Prostate gland (tissue), 2 donors: ENCODE measurements at regions not wholly inside any gene's neighbourhood (a gene's known extent, or its start where the extent isn't known, plus 50 kb on each side); places are given as distances from the start of the nearest gene placed in this dataset.

ENCODE experiments used
- DNase-seq: peaks from one replicate; pipeline ENCODE4 v3.0.0-alpha.2; 2019; ENCODE audit warnings: low spot score
- H3K27ac ChIP-seq, 2 donors: fragments of 200-600 bp; sonication (generic); 2 replicates each; pipeline ENCODE4 v1.5.1; 2017 to 2019
- H3K27me3 ChIP-seq: fragments of 200-600 bp; sonication (generic); replicated peaks from 2 replicates; pipeline ENCODE4 v1.5.1; 2019; ENCODE audit not compliant: insufficient read depth
- H3K36me3 ChIP-seq, 2 donors: fragments of 200-600 bp; sonication (generic); 1 replicate in 1 of 2; 2 replicates in 1 of 2; pipeline versions ENCODE4 v1.5.1 to v1.8.1; 2017 to 2019
- H3K4me1 ChIP-seq: fragments of 200-600 bp; sonication (generic); replicated peaks from 2 replicates; pipeline ENCODE4 v1.5.1; 2019
- H3K4me3 ChIP-seq, 2 donors: fragments of 200-600 bp; sonication (generic); 2 replicates each; pipeline ENCODE4 v1.5.1; 2017 to 2019
- H3K9me3 ChIP-seq: fragments of 200-600 bp; sonication (generic); 2 replicates; pipeline ENCODE4 v1.5.1; 2017
- CTCF ChIP-seq, 4 experiments: fragments of 200-600 bp in 2 of 4; fragments of 450-650 bp in 2 of 4; sonication (generic) in 2 of 4; IDR thresholded peaks; 1 replicate in 3 of 4; 2 replicates in 1 of 4; pipeline ENCODE4 v1.5.1; 2016 to 2019; ENCODE audit warnings: antibody characterized with exemption in 4 of 4, mild to moderate bottlenecking in 2 of 4, moderate library complexity in 2 of 4
- POLR2A ChIP-seq: fragments of 450-650 bp; IDR thresholded peaks from one replicate; pipeline ENCODE4 v1.6.1; 2016; ENCODE audit warnings: antibody characterized with exemption, mild to moderate bottlenecking
- POLR2AphosphoS5 ChIP-seq: sonication (generic); formaldehyde crosslinking; IDR thresholded peaks from one replicate; pipeline ENCODE4 v1.6.1; 2017; ENCODE audit warnings: antibody characterized with exemption
- WGBS: methylation state at CpG from one replicate; pipeline ENCODE4 v1.1.5; 2018; 5-methylcytosine and 5-hydroxymethylcytosine counted together
- intact Hi-C: fragments of 100-400 bp; cut with DNase I; formaldehyde crosslinking; loops from one replicate; pipeline ENCODE4 v1.14.2; 2022

GRCh38 chrX:140064993-140065392, 99.7 kb upstream of the CXorf66 start:
- DNase-seq = no peak
- intact Hi-C loops = no loop called here
- H3K9me3 ChIP-seq = no peaks in the 10 kb centered on the region
- no peaks in the 10 kb centered on the region for H3K4me1 ChIP-seq
- H3K36me3 ChIP-seq = no peaks in the 10 kb centered on the region
- no peak overlapping the region for H3K4me3 ChIP-seq
- no peak overlapping the region for H3K27ac ChIP-seq
- WGBS = 44% methylated on average over 4 of the region's 4 CpGs
- H3K27me3 ChIP-seq = no peaks in the 10 kb centered on the region
- TF ChIP-seq POLR2A = no peak

GRCh38 chrX:140057001-140057411, 91.7 kb upstream of the CXorf66 start:
- no peak overlapping the region for H3K4me3 ChIP-seq
- peak; percentile 39 for DNase-seq
- H3K9me3 ChIP-seq = no peaks in the 10 kb centered on the region
- WGBS = 18% methylated on average over 11 of the region's 11 CpGs
- no peak overlapping the region for H3K27ac ChIP-seq
- intact Hi-C loops = loop anchor here (10.0 kb wide), 1 partner anchor 608 kb away; no protein-coding TSS in a partner anchor
- no peaks in the 10 kb centered on the region for H3K36me3 ChIP-seq
- peak; percentile 30 to 55 (median 49) for TF ChIP-seq CTCF (IDR thresholded peaks at IDR 0.05)
- TF ChIP-seq POLR2A = no peak
- H3K27me3 ChIP-seq = no peaks in the 10 kb centered on the region
- no peaks in the 10 kb centered on the region for H3K4me1 ChIP-seq

GRCh38 chrX:140053846-140054245, 88.5 kb upstream of the CXorf66 start:
- H3K4me1 ChIP-seq = no peaks in the 10 kb centered on the region
- no peak for TF ChIP-seq CTCF (IDR thresholded peaks at IDR 0.05)
- TF ChIP-seq POLR2AphosphoS5 = no peak
- no peak for TF ChIP-seq POLR2A
- H3K27ac ChIP-seq = no peak overlapping the region
- no peaks in the 10 kb centered on the region for H3K27me3 ChIP-seq
- intact Hi-C loops = loop anchor here (10.0 kb wide), 1 partner anchor 611 kb away; no protein-coding TSS in a partner anchor
- no peaks in the 10 kb centered on the region for H3K36me3 ChIP-seq
- no peaks in the 10 kb centered on the region for H3K9me3 ChIP-seq
- 26% methylated on average over 5 of the region's 5 CpGs for WGBS
- no peak for DNase-seq
- H3K4me3 ChIP-seq = no peak overlapping the region

GRCh38 chrX:140050906-140051305, 85.6 kb upstream of the CXorf66 start:
- Histone ChIP-seq H3K27me3 (no peaks in the 10 kb centered on the region), H3K4me3 (no peak overlapping the region), H3K27ac (no peak overlapping the region), H3K36me3 (no peaks in the 10 kb centered on the region), H3K9me3 (no peaks in the 10 kb centered on the region), H3K4me1 (no peaks in the 10 kb centered on the region)
- intact Hi-C loops = loop anchor here (10.0 kb wide), 1 partner anchor 614 kb away; no protein-coding TSS in a partner anchor
- no peak for TF ChIP-seq POLR2A
- peak in 1 of 4 experiments; percentile 27 for TF ChIP-seq CTCF (IDR thresholded peaks at IDR 0.05)
- no peak for DNase-seq

- TF ChIP-seq CTCF (IDR thresholded peaks at IDR 0.05) (no peak), POLR2A (no peak), POLR2AphosphoS5 (no peak)
- H3K27ac ChIP-seq = no peak overlapping the region
- whole genome bisulfite sequencing = 73% methylated on average over 4 of the region's 5 CpGs
- DNase-seq = no peak
- H3K9me3 ChIP-seq = no peaks in the 10 kb centered on the region
- intact Hi-C loops = no loop called here
- no peak overlapping the region for H3K4me3 ChIP-seq
- no peaks in the 10 kb centered on the region for H3K27me3 ChIP-seq
- no peaks in the 10 kb centered on the region for H3K4me1 ChIP-seq
- no peaks in the 10 kb centered on the region for H3K36me3 ChIP-seq
These were observed 75.1 kb upstream of the CXorf66 start for GRCh38 chrX:140040386-140040785.
